Spleen (tissue), 7 donors: ENCODE measurements at regions not wholly inside any gene's neighbourhood (a gene's known extent, or its start where the extent isn't known, plus 50 kb on each side); places are given as distances from the start of the nearest gene placed in this dataset.

ENCODE experiments used
- POLR2A ChIP-seq, 3 donors: fragments of 450-650 bp; IDR thresholded peaks; one replicate each; pipeline ENCODE4 v1.5.1; 2017; ENCODE audit warnings: antibody characterized with exemption in 3 of 3, mild to moderate bottlenecking in 1 of 3
- TF ChIP-seq, protein P1 (sequence below), 11 experiments: fragments of 200-600 bp in 7 of 11; fragments of 450-650 bp in 4 of 11; sonication (generic) in 4 of 11; IDR thresholded peaks in 8 of 11; conservative IDR thresholded peaks in 3 of 11; 1 replicate in 7 of 11; 2 replicates in 4 of 11; pipeline versions ENCODE4 v1.4.0 to v1.8.0; 2016 to 2021; ENCODE audit warnings: antibody characterized with exemption in 11 of 11, inconsistent platforms in 4 of 11, mild to moderate bottlenecking in 1 of 11
- donor health status: DM: no; HTN: no; CAD: no; lungs with moderate emphysema.
- donor health status: DM: no; HTN: no; CAD: no.
- donor health status: DM: no; HTN: no; CAD: no.

DNA sequence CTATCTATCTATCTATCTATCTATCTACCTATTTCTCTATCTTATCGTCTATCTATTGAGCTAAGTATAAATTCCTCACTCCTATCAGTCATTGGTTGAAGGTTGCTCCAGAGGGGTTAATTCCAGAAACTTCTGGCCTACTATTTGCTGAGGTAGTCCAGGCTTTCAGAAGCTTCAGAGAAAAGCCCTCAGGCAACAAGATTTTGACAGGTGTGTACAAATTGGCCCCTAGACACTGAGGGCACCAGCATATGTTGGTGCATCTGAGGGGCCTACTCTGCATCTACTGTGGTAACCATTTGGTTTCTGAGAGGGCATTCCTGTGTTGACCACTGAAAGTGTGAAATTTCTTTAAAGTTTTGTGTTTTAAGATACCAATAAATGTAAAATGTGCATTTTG is 265.2 kb upstream of the B3GALT2 start:
- TF ChIP-seq, protein P1, sequence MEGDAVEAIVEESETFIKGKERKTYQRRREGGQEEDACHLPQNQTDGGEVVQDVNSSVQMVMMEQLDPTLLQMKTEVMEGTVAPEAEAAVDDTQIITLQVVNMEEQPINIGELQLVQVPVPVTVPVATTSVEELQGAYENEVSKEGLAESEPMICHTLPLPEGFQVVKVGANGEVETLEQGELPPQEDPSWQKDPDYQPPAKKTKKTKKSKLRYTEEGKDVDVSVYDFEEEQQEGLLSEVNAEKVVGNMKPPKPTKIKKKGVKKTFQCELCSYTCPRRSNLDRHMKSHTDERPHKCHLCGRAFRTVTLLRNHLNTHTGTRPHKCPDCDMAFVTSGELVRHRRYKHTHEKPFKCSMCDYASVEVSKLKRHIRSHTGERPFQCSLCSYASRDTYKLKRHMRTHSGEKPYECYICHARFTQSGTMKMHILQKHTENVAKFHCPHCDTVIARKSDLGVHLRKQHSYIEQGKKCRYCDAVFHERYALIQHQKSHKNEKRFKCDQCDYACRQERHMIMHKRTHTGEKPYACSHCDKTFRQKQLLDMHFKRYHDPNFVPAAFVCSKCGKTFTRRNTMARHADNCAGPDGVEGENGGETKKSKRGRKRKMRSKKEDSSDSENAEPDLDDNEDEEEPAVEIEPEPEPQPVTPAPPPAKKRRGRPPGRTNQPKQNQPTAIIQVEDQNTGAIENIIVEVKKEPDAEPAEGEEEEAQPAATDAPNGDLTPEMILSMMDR (IDR thresholded peaks at IDR 0.05 in 8 of 11, conservative IDR thresholded peaks at IDR 0.05 in 3 of 11) = no peak
- no peak for TF ChIP-seq POLR2A (IDR thresholded peaks at IDR 0.05)
